Muscle of back (tissue), 3 donors: ENCODE measurements at regions not wholly inside any gene's neighbourhood (a gene's known extent, or its start where the extent isn't known, plus 50 kb on each side); places are given as distances from the start of the nearest gene placed in this dataset.
"Not testable (repeated sequence)": the region's sequence is repeated elsewhere in the genome, so short reads cannot be mapped to it uniquely, and the experiment has no call there.

Experiments used
- DNase-seq, 3 donors: peaks; one replicate each; pipeline versions ENCODE4 v3.0.0 to v3.0.0-alpha.2; 2013

DNA sequence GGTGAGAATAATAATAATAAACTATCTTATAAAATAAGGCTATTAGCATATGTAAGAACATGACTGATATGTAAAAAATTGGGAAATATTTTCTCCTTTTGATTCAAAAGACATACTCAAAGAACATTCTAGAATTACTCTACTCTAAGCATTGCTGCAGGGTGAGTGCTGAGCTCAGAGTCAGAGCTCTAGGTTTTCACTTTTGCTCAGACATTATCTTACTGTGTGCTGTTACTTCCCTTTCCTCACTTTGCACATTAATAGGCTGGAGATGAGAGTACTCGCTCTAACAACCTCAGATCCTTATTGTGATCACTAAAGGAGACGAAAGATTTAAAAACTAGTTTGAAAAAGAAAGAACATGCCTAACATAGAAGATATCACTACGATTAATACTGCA lies 99.4 kb upstream of the C9orf72 start:
- no peak for DNase-seq

DNA sequence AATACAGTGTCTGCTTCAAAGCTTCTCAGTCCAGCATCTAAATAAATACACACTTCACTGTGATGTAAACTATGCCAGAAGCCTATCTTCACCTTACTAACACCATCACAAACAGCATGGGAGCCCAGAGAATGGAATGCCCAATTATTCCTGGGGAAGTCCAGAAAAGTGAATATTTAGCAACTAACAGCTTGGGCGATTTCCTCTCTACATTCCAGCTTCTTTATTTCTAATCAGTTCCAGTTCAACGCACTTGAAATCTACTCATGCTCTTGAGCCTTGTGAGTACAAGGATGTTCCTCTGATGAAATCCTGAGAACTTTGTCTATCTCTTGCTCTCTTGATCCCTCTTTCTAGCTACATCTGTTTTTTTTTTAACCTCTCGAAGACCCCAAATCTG lies 100.4 kb upstream of the C9orf72 start:
- DNase-seq, result no peak

DNA sequence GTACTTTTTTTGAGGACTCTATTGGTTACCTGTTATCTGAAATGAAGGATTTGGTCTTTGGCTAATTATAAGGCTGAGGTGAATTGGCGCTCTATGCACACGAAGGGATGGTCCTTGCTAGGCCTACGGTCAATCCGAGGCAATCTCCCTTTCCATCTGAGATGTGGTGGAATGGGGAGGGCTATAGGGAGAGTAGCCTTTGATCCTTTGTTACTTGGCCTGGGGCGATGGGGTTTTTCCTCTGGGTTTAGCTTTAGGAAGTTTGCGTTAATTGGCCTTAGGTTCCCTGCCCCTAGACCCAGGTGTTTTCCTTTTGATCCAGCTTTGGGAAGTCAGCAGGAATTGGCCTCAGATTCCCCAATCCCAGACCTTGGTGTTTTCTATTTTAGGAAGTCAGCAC lies 102.1 kb upstream of the C9orf72 start:
- DNase-seq, result no peak

DNA sequence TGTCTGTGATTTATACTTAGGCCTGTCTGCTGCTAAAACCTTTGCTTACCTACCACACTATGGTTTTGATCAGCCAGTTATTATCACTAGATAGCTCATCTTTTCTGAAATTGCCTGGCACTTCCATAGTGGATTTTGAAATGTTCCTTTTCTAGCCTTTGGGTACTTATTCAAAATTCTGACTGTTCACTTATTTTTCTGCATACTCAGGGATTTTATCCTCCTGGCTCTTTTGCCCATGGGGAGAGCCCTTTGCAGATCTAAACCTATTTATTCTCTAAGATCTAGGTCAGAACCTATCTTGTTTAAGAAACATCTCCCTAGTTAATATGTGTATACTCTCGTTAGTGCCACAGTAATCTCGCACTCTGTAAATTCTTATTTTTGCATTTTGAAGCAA lies 103.5 kb upstream of the C9orf72 start:
- DNase-seq, result no peak

DNA sequence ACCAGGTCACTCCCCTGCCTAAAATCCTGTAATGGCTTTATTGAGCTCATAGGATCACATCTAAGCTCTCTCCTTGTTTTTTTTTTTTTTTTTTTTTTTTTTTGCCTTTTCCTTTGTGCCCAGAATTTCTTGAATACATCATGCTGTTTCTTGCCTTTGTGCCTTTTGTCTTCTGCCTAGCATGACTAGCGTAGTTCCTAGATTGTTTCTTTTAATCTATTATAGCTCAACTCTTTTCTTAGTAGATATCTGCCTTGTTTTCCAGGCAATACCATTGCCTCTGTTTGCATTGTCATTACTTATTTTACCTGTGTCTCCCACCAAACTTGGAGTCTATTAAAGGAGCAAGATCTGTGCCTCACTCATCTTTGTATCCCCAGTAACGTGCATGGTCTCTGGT lies 106.1 kb upstream of the C9orf72 start:
- no peak for DNase-seq

DNA sequence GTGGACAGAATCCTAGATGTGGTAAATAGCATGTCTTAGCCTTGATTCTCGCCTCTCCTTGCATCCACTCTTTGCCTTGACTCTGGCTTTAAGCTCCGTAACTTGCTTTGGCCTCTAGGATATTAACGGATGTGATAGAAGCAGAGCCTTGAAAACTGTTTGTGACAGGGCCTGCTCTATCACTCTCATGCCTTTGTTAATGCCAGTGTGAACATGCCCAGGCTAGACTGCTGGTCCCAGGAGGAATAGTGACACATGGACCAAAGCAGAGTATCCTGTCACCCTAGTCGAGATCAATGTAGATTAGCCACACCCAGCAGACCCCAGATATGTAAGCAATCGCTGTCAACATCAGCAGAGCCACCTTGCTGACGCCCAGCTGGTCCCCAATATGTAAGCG lies 109.9 kb upstream of the C9orf72 start:
- no peak for DNase-seq

DNA sequence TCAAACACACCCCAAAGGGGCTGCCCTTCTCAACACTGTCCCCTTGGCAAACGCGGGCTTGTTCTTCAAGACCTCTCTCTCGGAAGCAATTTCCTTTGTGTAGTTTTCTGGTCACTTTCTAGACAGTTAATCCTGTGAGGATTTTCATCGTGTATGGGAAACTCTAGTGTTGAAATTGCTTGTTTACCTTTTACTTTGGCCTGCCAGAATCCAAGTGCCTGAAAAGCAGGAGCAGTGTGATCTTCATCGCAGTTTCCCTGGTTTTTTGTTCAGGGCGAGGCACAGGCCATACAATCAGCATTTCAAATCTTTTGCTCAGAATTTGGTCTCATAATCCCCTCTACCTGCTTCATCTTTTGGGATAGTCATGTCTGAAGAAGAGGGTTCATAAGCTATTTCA lies 115.7 kb upstream of the C9orf72 start:
- DNase-seq, result no peak

DNA sequence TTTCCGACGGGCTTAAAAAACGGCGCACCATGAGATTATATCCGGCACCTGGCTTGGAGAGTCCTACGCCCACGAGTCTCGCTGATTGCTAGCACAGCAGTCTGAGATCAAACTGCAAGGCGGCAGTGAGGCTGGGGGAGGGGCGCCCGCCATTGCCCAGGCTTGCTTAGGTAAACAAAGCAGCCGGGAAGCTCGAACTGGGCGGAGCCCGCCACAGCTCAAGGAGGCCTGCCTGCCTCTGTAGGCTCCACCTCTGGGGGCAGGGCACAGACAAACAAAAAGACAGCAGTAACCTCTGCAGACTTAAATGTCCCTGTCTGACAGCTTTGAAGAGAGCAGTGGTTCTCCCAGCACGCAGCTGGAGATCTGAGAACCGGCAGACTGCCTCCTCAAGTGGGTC lies 117.5 kb upstream of the C9orf72 start:
- DNase-seq, result not testable (repeated sequence)

DNA sequence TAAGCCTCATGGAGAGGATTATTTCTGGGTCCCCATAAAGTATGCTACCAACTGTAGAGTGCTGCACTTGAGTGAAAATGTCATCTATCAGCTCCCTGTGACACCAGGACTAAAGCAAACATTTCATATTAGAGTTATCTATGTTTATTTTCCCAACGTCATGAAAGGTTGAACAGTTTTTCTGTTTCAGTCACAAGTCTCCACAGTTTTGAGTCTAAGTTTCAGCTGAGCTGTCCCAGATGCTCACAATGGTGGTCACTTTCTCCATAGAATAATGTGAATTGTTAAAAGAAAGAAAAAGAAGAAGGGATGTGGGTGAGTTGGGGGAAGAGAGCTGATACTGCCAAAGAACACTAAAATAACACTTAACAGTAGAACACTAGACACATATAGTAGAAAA lies 126.3 kb upstream of the C9orf72 start:
- DNase-seq, result no peak

DNA sequence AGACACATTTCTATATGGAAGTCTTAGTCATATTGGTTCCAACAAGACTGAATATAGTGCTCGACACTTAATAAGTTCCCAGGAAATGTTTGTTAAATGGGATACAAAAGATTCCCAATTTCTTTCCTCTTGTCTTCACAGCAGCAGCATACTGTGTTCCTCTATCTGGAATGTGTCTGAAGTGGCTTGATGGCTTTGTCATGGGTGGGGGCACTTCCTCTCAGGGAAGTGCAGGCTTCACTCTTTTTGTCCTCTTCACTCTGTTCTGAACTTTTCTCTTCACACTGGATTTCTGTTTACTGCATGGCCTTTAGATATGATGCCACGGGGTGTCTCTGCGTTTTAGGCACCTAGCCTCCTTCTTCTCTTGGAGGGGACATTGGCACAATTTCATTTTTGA lies 127.7 kb upstream of the C9orf72 start:
- peak in 1 of 3 donors; percentile 30 for DNase-seq

DNA sequence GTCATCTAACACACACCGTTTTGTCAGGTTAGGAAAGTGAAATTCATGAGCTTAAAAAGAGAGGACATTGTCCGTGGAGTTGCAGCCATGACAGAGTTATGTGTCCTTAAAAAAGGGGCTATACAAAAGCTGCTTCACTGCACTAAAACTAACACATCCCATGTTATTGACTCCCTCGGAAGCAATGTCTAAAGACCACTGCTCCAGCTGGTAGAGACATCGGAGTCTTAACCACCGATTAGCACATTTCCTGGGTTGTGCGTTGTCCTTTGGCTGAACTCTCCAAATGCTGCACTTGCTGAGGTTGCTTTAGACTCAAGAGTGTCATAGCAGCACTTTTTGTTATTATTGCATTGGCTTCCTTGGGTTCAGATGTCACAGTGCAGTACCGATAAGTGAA lies 128.3 kb upstream of the C9orf72 start:
- peak; percentile 52 to 90 (median 79) for DNase-seq

DNA sequence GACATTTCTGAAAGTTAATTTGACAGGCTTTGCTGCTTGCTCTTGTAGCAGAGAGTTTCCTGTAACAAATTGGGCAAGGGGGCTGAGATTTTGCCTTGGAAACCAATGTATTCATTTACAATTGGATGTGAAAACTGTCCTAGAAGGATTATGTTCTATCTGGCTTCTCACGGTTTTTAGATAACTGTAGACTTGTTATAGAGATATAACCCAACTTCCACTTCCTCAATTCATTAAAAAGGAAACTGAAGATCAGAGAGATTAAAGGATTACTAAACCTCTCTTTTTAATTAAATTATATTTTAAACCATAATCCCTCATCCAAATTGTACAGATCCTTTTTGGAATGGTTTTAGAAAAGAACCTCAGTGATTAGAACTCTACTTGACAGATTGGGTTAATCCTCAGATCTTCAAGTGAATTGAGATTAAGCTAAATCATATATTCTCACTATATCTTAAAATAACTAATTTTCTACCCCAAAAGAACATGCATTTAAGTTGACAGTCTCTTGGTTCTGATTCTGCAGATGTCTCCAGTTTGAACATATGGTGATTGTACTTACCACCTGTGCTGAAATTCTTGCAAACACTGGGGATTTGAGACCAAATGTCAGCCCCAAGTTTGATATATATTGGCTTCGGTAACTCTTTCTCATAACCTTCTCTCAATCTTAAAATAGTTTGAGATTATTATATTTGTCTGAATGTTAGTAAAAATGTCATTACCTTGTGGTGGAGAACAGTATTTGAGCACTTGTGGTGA lies 130.1 kb upstream of the C9orf72 start:
- no peak for DNase-seq

DNA sequence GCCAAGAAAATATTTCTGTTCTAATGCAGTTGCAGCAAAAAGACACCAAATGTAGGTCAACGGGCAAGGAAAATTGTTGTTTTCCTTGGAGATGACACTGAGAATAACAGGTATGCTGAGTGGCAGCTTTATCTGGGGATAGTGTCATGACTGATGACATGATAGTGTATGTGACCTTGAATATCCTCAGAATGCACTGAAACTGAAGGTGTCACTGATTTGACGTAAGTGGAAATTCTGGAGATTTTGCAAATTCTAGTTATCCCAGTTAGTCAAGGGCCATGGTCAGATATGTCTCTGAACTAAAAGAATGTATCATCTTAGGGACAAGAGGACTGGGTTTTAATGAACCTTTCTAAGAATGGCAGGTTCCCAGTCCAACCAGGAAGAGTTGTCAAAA lies 138.0 kb upstream of the C9orf72 start:
- no peak for DNase-seq

DNA sequence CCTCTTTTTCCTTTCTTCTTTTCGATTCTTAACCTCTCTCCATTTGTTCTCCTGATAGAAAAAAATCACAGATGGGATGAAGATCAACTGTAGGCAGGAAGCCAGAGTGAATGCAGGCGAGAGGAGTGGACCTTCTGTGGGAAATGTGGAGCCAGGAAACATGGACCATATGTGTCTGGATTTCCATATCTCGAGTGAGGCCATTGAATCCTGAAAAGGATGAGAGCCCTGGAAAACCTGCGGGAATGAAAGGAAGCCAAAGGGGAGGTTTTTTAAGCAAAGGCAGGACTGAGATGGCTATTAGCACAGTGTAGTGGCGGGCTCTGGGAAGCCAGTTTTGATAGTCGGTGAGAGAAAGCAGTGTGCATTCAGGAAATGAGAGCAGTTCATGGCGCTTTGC lies 139.5 kb upstream of the C9orf72 start:
- no peak for DNase-seq

DNA sequence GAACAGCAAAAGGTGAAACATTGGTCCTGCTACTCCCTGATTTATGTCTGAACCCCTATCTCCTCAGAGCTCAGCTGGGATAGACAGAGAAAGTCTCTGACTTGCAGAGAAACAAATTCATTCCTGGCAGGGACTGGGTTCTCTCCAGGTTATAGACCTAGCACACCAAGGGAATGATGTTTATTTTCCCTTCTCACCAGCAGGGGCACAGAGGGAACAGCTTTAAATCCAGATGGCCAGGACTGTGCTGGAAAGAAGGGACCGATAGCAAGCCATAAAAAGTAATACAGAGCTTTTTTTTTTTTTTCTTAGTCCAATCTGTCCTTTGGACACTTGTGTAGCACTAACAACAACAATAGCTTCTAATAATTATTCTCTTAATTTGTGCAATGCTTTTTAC lies 141.1 kb upstream of the C9orf72 start:
- no peak for DNase-seq

DNA sequence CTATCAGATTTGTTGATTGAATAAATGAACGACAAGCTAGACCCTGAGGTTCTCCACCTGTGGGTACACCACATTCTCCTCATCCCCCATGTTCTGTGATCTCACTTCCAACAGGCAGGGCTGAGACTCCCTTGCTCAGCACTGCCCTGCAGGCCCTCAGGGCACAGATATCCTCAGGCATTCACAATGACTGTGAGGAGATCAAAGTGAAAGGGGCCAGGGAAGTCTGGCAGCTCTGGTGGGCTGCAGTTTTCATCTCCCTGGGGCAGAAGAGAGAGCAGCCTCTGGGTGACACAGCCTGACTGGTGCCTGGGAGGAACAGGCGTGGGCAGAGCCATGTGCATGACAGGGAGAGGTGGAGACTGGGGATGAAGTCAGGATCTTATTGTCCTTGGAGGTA lies 142.4 kb upstream of the C9orf72 start:
- no peak for DNase-seq

DNA sequence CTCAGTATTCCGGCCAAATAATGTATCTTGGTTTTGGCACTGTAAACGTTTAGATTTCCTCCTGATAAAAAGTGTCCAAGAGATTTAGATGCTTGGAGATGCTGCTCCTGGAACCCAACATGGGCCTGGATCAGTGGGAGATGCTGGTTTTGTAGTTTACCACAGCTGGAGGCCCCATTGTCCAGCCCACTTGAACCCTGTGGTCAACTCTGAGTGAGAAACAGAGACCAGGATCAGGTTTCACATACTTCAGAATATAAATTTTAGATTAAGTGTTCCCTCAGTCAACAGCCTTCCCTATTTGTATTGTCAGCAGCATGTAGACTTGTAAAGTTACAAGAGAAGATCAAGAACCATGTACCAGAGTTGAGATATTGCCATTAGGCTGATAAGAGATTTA lies 144.7 kb upstream of the C9orf72 start:
- no peak for DNase-seq

DNA sequence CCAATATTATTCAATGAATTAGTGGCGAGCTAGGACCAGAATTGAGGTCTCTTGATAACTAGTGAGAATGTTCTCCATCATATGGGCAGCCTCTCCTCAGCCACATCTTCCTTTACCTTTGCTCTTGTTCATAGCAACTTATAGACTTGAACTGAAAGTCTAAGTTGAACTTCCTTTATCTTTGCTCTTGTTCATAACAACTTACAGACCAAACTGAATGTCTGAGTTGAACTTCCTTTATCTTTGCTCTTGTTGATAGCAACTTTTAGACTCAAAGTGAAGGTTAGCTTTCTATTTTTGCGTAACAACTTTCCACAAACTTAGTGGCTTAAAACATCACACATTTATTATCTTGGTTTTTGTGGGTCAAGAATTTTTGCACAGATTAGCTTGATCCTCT lies 146.4 kb upstream of the C9orf72 start:
- no peak for DNase-seq

DNA sequence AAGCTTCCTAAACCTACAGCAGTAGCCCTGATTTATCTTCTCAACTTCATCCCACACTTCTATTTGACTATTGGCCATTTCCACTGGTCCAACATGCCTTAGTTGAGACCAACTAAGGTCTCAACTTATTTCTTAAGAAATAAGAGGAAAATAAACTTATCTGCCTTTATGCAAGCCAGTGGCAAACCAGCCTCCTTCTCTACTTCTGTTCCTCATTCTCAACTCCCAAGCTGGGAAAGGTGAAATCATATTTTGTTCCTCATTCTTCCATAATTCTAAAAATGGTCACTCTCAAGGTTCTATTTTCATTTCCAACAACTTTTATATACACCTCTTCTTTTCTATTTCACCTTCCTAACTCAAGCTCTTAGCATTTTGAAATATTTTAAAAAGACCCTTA lies 149.6 kb upstream of the C9orf72 start:
- DNase-seq, result no peak

DNA sequence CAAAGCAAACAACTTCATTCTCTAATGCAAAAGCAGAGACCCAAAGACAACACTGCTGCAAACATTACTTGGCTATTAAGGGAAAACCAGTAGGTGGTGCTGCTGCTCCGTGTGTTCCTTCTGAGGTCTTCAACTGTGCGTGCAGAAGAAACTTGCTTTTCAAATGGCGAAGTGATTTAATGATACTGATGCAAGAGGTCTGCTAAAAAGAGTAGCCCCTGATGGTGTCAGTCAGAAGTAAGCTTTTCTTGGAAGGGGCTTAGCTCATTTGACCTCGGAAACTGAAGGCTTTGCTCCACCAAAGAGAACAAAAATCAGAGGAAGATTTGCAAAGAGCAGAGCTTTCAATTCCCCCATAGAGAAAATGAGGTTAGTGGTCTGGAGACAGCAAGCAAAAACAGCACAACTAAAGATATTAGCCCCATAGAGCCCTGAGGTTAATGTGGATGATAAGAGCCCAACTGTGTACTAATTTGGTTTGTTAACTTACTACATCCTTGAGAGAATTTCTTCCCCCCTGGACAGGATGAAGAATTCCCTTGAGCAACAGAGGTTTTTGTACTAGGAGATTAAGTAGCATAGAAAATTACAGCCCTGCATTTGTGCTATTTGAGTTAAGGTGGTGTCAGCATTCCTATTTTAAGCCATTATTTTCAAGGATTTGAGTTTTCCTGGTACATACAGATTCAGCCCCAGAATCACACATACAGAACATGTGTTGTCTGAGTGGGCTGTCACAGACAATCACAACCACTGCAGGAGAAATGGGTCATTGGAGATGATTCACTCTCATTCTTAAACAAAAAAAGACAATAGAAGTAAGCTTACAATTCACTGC lies 153.2 kb upstream of the C9orf72 start:
- DNase-seq, result peak; percentile 74 to 92 (median 85)

DNA sequence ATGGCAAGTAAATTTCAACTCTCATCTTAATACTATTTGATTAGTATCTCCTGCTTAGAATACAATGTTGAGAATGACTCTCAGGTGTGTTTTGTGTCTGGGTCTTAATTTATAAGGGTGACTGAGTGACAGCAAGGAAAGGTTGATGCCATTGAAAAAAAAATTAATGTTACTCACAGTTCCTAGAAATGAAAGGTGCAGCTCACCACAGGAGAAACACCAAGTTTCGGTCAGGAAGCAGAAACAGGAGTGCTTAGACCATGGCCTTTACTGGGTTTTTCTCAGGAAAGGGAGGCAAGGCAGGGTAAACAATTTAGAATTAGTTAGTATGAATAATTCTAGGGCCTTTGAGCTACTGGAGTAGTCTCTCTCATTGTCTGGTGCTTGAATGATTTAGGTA lies 159.2 kb upstream of the C9orf72 start:
- no peak for DNase-seq

DNA sequence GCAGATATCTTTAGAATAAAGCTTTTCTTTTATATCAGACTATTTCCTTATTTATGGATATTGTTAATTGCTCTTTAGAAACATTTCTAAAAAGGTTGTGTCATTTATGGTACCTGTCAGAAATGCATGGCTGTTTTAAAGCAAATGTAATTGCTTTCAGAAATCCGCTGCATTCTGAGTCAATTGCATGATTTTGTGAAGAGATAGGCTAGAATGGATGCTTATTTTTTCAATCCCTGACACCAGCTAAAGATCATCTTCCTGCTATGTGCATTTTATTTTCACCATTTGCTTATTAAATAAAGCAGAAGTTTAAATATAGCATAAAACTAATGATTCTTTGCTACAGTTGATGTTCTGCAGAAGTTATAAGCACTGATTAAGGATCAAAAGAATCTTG lies 170.2 kb upstream of the C9orf72 start:
- no peak for DNase-seq

DNA sequence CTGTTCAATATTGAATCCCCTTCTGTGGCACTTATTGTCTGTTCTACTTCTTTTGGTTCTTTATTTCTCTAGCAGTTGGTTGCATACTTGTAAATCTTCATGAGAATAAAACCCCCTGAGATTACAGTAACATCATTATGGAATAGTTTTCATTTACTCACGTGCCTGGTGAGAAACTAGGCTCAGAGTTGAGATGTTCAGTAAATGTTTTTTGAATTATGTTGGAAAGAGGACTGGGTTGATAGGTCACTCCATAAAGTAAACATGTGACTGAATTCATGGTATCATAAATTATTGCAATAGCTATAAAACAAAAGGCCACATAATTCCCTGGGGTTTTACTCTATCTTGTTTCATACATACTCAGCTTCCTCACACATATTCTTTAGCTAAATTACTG lies 174.2 kb upstream of the C9orf72 start:
- DNase-seq, result no peak

DNA sequence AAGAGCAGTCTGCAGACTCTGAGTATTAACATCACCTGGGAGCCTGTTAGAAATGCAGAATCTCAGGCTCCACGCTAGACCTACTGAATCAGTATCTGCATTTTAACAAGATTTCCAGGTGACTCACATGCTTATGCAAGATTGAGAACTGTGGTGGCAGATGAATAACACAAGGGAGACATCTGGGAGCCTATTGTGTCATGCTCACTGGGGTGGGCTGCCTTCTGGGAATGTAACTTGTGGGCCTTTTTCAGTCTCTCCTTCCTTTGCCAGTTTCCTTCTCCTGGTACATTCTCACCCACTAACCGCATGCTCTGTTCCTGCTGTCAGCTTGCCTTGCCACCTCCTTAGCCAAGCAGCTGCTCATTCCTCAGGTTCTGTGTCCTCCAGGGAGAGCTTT lies 176.6 kb upstream of the C9orf72 start:
- no peak for DNase-seq
